ENCODE measurements at regions not wholly inside any gene's neighbourhood (a gene's known extent, or its start where the extent isn't known, plus 50 kb on each side); places are given as distances from the start of the nearest gene placed in this dataset.

DNA sequence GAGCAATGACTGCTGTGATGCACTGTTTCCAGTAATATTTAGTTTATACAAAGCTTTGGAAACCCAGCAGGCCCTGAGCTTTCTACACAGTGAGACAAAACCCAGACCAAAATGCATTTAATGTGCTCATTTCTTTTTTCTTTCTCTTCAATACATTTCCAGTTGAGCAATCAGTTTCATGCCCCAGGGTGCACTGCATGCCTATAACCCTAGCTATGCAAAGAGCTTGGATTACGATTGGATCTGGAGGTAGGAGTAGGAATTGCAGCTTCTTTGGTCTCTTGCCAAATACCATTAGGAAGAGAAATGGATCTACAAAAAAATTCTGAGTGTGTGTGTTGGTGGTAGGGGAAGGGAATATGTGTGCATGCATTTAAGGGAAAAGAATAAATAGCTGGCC is 1001.4 kb downstream of the SQOR start:
- TF ChIP-seq CTCF (IDR thresholded peaks at IDR 0.05): no peak
- H3K27ac ChIP-seq: no peak overlapping the region
- DNase-seq (no peak), ATAC-seq (no peak)
- no peak overlapping the region for H3K4me3 ChIP-seq
- no peaks in the 10 kb centered on the region for H3K36me3 ChIP-seq
- no peaks in the 10 kb centered on the region for H3K9me3 ChIP-seq
- no peaks in the 10 kb centered on the region for H3K27me3 ChIP-seq (ENCODE audit: low read depth)
- H3K4me1 ChIP-seq: no peaks in the 10 kb centered on the region
- intact Hi-C loops (cut with DNase I): no loop called here

DNA sequence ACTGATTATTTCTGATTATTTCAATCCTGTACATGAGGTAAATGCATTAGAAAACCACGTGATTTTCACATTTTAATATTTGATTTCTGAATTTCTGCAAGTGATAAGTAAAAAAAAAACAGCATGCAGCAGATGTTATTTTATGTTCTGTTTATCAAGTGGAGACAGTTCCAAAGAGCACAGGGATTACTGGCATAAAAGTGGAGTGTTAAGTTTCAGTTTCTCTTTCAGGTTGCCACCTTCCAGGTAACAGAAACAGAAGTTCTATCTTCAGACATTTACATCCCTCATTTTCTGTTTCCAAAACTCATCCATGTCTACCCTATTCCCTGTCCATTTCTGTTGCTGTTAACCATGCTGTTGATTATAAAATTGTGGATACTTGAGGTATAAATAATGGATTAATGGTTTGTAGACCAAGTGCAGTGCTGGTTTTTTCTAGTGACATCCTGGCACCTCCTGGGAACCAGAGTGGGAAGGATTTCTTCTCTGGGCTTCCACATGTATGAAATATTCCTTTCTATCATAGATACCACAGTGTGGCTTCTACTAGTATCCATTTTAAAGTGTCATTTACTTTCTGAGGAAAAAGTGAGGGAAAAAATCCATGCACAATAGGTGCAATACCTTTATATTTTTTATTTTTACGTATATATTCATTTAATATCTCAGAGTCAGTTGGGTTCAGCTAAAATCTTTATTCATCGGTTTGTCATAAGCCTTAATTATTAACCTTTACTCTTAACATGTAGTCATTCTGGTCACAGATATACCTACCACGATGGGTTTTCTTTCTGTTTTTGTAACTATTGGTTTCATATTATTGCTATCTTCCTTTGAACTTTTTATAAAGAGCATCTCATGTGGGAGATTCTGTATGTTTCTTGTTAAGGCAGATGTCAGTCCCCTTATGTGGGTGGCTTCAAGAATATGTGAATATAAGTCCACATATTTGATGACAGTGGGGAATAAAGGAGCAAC is 1010.0 kb downstream of the SQOR start:
- TF ChIP-seq CTCF (IDR thresholded peaks at IDR 0.05): no peak
- Histone ChIP-seq H3K27me3 (ENCODE audit: low read depth) (no peaks in the 10 kb centered on the region), H3K27ac (no peak overlapping the region), H3K36me3 (no peaks in the 10 kb centered on the region), H3K4me1 (no peaks in the 10 kb centered on the region), H3K9me3 (no peaks in the 10 kb centered on the region), H3K4me3 (no peak overlapping the region)
- intact Hi-C loops (cut with DNase I): no loop called here
- ATAC-seq (no peak), DNase-seq (no peak)

DNA sequence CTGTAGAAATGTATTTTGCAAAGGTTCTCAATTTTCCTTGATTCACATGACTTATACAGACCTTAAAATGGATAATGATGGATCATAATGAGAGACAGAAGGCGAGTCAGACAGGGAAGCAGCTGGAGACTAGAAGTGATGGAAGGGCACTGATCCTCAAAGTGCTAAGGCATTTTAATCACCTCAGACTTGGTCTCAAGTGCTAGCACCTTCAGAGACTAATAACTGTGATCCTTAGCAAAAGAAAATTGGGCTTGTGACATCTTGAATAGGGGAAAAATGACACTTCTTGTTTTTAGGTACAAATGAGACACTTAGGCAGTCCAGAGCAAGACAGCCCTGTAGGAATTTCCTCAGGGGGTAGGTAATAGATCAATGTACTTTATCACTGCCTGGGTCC is 1011.7 kb downstream of the SQOR start:
- H3K9me3 ChIP-seq: no peaks in the 10 kb centered on the region
- H3K4me3 ChIP-seq: no peak overlapping the region
- intact Hi-C loops (cut with DNase I): no loop called here
- no peaks in the 10 kb centered on the region for H3K4me1 ChIP-seq
- no peak for TF ChIP-seq CTCF (IDR thresholded peaks at IDR 0.05)
- DNase-seq (no peak), ATAC-seq (no peak)
- H3K27ac ChIP-seq: no peak overlapping the region
- no peaks in the 10 kb centered on the region for H3K36me3 ChIP-seq
- no peaks in the 10 kb centered on the region for H3K27me3 ChIP-seq (ENCODE audit: low read depth)

DNA sequence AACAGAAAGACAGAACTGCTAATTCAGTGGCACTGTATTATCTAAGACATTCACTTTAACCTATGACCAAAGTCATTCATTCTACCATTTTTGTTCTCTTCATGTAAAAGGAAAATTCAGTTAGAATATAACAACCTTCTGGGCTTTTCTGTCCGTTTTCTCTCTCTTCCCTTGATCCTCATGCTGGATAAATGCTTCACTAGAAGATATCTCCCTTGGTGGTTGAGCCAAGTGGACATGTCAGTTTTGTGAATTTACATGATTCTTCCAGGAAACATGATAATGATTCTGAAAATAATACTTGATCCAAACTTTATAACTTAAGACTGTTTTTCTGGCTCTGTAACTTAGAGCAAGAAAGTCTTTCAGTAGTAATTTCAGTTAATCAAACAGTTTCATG is 1012.2 kb downstream of the SQOR start:
- H3K27ac ChIP-seq: no peak overlapping the region
- no peaks in the 10 kb centered on the region for H3K27me3 ChIP-seq (ENCODE audit: low read depth)
- no peaks in the 10 kb centered on the region for H3K9me3 ChIP-seq
- TF ChIP-seq CTCF (IDR thresholded peaks at IDR 0.05): no peak
- H3K4me1 ChIP-seq: no peaks in the 10 kb centered on the region
- no peaks in the 10 kb centered on the region for H3K36me3 ChIP-seq
- no peak overlapping the region for H3K4me3 ChIP-seq
- DNase-seq (no peak), ATAC-seq (no peak)
- intact Hi-C loops (cut with DNase I): no loop called here

DNA sequence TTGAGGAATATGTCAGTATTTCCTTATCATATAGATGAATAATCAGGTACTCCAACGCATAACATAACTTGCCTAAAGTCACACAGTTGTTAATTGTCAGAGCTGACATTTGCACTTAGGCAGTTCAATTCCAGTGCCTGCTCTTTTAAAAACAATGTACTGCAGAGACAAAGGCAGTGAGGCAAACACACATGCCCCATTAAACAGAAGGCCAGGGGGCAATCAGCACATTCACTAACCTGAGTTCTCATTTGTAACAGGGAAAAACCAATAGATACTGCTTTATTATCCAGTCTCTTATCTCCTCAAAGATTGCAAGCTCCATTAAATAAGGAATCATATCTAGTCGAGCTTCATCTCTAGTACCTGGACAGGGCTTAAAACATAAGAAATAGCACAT is 1017.4 kb downstream of the SQOR start:
- no peak for ATAC-seq
- H3K36me3 ChIP-seq: no peaks in the 10 kb centered on the region
- no peaks in the 10 kb centered on the region for H3K4me1 ChIP-seq
- DNase-seq: no peak
- H3K4me3 ChIP-seq: no peak overlapping the region
- TF ChIP-seq CTCF (IDR thresholded peaks at IDR 0.05): no peak
- H3K27me3 ChIP-seq (ENCODE audit: low read depth): no peaks in the 10 kb centered on the region
- H3K9me3 ChIP-seq: no peaks in the 10 kb centered on the region
- no peak overlapping the region for H3K27ac ChIP-seq
- intact Hi-C loops (cut with DNase I): no loop called here

Measured in lower lobe of right lung (tissue), 2 donors.